H1 (cell line): ENCODE measurements at regions not wholly inside any gene's neighbourhood (a gene's known extent, or its start where the extent isn't known, plus 50 kb on each side); places are given as distances from the start of the nearest gene placed in this dataset.

Experiments
- CTCF ChIA-PET: fragments of 300-600 bp; sonication (Branson Sonifier 250); formaldehyde crosslinking; loops from one replicate; lab custom pipeline; 2021; ENCODE audit not compliant: partially characterized antibody; lab: Charles Lee
- POLR2A ChIA-PET: fragments of 300-600 bp; sonication (Branson Sonifier 250); formaldehyde crosslinking; loops from one replicate; lab custom pipeline; 2021; ENCODE audit warnings: inconsistent platforms; ENCODE audit not compliant: partially characterized antibody; lab: Charles Lee
- DNase-seq, 2 experiments: peaks; one replicate each; pipeline versions ENCODE4 v3.0.0 to v3.0.0-alpha.2; 2010 to 2022; ENCODE audit warnings: low spot score in 2 of 2, low read depth in 1 of 2, mixed read lengths in 1 of 2
- FAIRE-seq: peaks from 2 replicates; lab custom pipeline; 2011; peaks lifted over from hg19 to GRCh38; lab: Jason Lieb, UNC
- H2AFZ ChIP-seq: 2 replicates; pipeline ENCODE4 v1.8.1; 2012; ENCODE audit warnings: low read length, inconsistent platforms
- H2AK5ac ChIP-seq: 2 replicates; pipeline ENCODE4 v1.6.1; 2013; ENCODE audit warnings: low read depth, low read length
- H2BK120ac ChIP-seq: replicated peaks from 2 replicates; pipeline ENCODE3; 2013; ENCODE audit warnings: low read depth, low read length, inconsistent platforms
- H2BK12ac ChIP-seq: 2 replicates; pipeline ENCODE4 v1.6.1; 2013; ENCODE audit warnings: low read depth, low read length
- H2BK15ac ChIP-seq: 2 replicates; pipeline ENCODE4 v1.6.1; 2013; ENCODE audit warnings: low read length
- H2BK20ac ChIP-seq: 2 replicates; pipeline ENCODE4 v1.6.1; 2013; ENCODE audit warnings: low read length
- H2BK5ac ChIP-seq: 2 replicates; pipeline ENCODE4 v1.6.1; 2013; ENCODE audit warnings: low read depth, low read length
- H3K14ac ChIP-seq: 2 replicates; pipeline ENCODE4 v1.6.1; 2013; ENCODE audit warnings: inconsistent platforms; ENCODE audit not compliant: insufficient read length
- H3K18ac ChIP-seq: 2 replicates; pipeline ENCODE4 v1.6.1; 2013; ENCODE audit warnings: low read length; ENCODE audit errors: extremely low read depth
- H3K23ac ChIP-seq: 2 replicates; pipeline ENCODE4 v1.6.1; 2013; ENCODE audit warnings: inconsistent platforms; ENCODE audit not compliant: insufficient read length
- H3K23me2 ChIP-seq: 2 replicates; pipeline ENCODE4 v1.6.1; 2013; ENCODE audit warnings: low read depth, low read length
- H3K27ac ChIP-seq: 2 replicates; pipeline ENCODE4 v1.6.1; 2011; ENCODE audit warnings: low read depth, low read length, inconsistent platforms
- H3K27me3 ChIP-seq, 4 experiments: replicated peaks in 1 of 4; 1 replicate in 1 of 4; 2 replicates in 3 of 4; pipeline versions ENCODE4 v1.6.1 to v1.8.1; 2011 to 2013; ENCODE audit warnings: low read length in 3 of 4, mild to moderate bottlenecking in 3 of 4, inconsistent platforms in 2 of 4, mixed read lengths in 2 of 4, moderate library complexity in 1 of 4; ENCODE audit not compliant: control insufficient read depth in 3 of 4, insufficient read depth in 3 of 4; ENCODE audit errors: extremely low read depth in 1 of 4
- H3K36me3 ChIP-seq, 4 experiments: 2 replicates each; pipeline versions ENCODE4 v1.6.1 to v1.8.1; 2011 to 2013; ENCODE audit warnings: mild to moderate bottlenecking in 4 of 4, low read length in 3 of 4, moderate library complexity in 2 of 4, control low read depth in 1 of 4, inconsistent platforms in 1 of 4; ENCODE audit not compliant: insufficient read depth in 4 of 4, control insufficient read depth in 2 of 4
- H3K4ac ChIP-seq: replicated peaks from 2 replicates; pipeline ENCODE3; 2013; ENCODE audit warnings: low read length, low read depth, mixed read lengths, inconsistent platforms; ENCODE audit not compliant: insufficient read length
- H3K4me1 ChIP-seq, 4 experiments: replicated peaks in 1 of 4; 1 replicate in 1 of 4; 2 replicates in 3 of 4; pipeline versions ENCODE4 v1.6.1 to v1.8.1; 2011 to 2013; ENCODE audit warnings: low read length in 3 of 4, inconsistent platforms in 2 of 4, mixed read lengths in 1 of 4; ENCODE audit not compliant: insufficient read depth in 4 of 4, control insufficient read depth in 3 of 4
- H3K4me2 ChIP-seq, 2 experiments: 2 replicates each; pipeline versions ENCODE4 v1.6.1 to v1.8.1; 2011 to 2013; ENCODE audit warnings: low read depth in 2 of 2, low read length in 2 of 2, control low read depth in 1 of 2, inconsistent platforms in 1 of 2, mild to moderate bottlenecking in 1 of 2; ENCODE audit not compliant: insufficient read depth in 1 of 2
- H3K4me3 ChIP-seq, 4 experiments: fragments of 200-600, 300-600 bp in 1 of 4; sonication (generic), shearing (Covaris generic), sonication (Bioruptor Twin) in 1 of 4; 2 replicates each; pipeline versions ENCODE4 v1.5.1 to v1.8.1; 2011 to 2016; ENCODE audit warnings: low read length in 4 of 4, low read depth in 3 of 4, control low read depth in 2 of 4, inconsistent platforms in 2 of 4, mild to moderate bottlenecking in 2 of 4, mixed read lengths in 1 of 4, moderate library complexity in 1 of 4; ENCODE audit not compliant: insufficient read depth in 2 of 4; ENCODE audit errors: extremely low read depth in 1 of 4
- H3K56ac ChIP-seq: replicated peaks from 2 replicates; pipeline ENCODE3; 2013; ENCODE audit warnings: low read depth, mild to moderate bottlenecking, mixed read lengths, low read length, inconsistent platforms; ENCODE audit not compliant: insufficient read length
- H3K79me1 ChIP-seq: 2 replicates; pipeline ENCODE4 v1.6.1; 2013; ENCODE audit warnings: low read depth, low read length, control low read depth
- H3K79me2 ChIP-seq, 2 experiments: 2 replicates each; pipeline versions ENCODE4 v1.6.1 to v1.8.1; 2012 to 2013; ENCODE audit warnings: low read length in 2 of 2, mild to moderate bottlenecking in 2 of 2, inconsistent platforms in 1 of 2; ENCODE audit not compliant: insufficient read depth in 2 of 2, control insufficient read depth in 1 of 2
- H3K9ac ChIP-seq, 4 experiments: replicated peaks in 1 of 4; 1 replicate in 1 of 4; 2 replicates in 3 of 4; pipeline versions ENCODE4 v1.6.1 to v1.8.1; 2011 to 2013; ENCODE audit warnings: low read depth in 3 of 4, low read length in 3 of 4, control low read depth in 2 of 4, mild to moderate bottlenecking in 2 of 4, moderate library complexity in 2 of 4, inconsistent platforms in 1 of 4; ENCODE audit errors: extremely low read depth in 1 of 4
- H3K9me3 ChIP-seq, 2 experiments: 2 replicates each; pipeline versions ENCODE4 v1.6.1 to v1.8.1; 2012 to 2013; ENCODE audit warnings: mild to moderate bottlenecking in 2 of 2, moderate library complexity in 2 of 2, control low read depth in 1 of 2, inconsistent platforms in 1 of 2, low read depth in 1 of 2, low read length in 1 of 2, mixed read lengths in 1 of 2; ENCODE audit not compliant: insufficient read depth in 2 of 2
- H4K20me1 ChIP-seq, 2 experiments: replicated peaks in 1 of 2; 2 replicates each; pipeline versions ENCODE3 to v1.8.1; 2011 to 2013; ENCODE audit warnings: inconsistent platforms in 2 of 2, low read length in 2 of 2, mild to moderate bottlenecking in 1 of 2; ENCODE audit not compliant: insufficient read depth in 2 of 2, control insufficient read depth in 1 of 2
- H4K5ac ChIP-seq: 2 replicates; pipeline ENCODE4 v1.6.1; 2013; ENCODE audit warnings: low read length, low read depth, mixed read lengths, inconsistent platforms; ENCODE audit not compliant: insufficient read length
- H4K8ac ChIP-seq: 2 replicates; pipeline ENCODE4 v1.8.0; 2013; ENCODE audit warnings: mild to moderate bottlenecking, moderate library complexity, low read length, inconsistent platforms; ENCODE audit not compliant: insufficient read depth; ENCODE audit errors: extremely low read depth
- H4K91ac ChIP-seq: replicated peaks from 2 replicates; pipeline ENCODE3; 2013; ENCODE audit warnings: low read length, mixed read lengths, inconsistent platforms; ENCODE audit not compliant: insufficient read length
- ASH2L ChIP-seq: fragments of 200-600, 300-600 bp; sonication (generic); IDR thresholded peaks from one replicate; pipeline ENCODE4 v1.7.1; 2017; ENCODE audit warnings: low read length
- ATF2 ChIP-seq: IDR thresholded peaks from 2 replicates; pipeline ENCODE4 v1.6.1; 2012; ENCODE audit warnings: low read length, inconsistent platforms
- CBX8 ChIP-seq: fragments of 300-800, 300-1000 bp; sonication (generic); IDR thresholded peaks from 2 replicates; pipeline ENCODE4 v1.7.1; 2016; ENCODE audit warnings: low read depth, low read length, borderline replicate concordance
- CTCF ChIP-seq, 3 experiments: IDR thresholded peaks; 1 replicate in 2 of 3; 2 replicates in 1 of 3; pipeline versions ENCODE4 v1.5.1 to v1.6.1; 2011; ENCODE audit warnings: low read length in 3 of 3, mild to moderate bottlenecking in 3 of 3, inconsistent platforms in 2 of 3, low read depth in 1 of 3, moderate library complexity in 1 of 3; ENCODE audit not compliant: insufficient read depth in 1 of 3; ENCODE audit errors: control extremely low read depth in 1 of 3
- EP300 ChIP-seq, 2 experiments: IDR thresholded peaks; 1 replicate in 1 of 2; 2 replicates in 1 of 2; pipeline ENCODE4 v1.6.1; 2011 to 2012; ENCODE audit warnings: low read depth in 2 of 2, low read length in 2 of 2, mild to moderate bottlenecking in 2 of 2, borderline replicate concordance in 1 of 2, inconsistent platforms in 1 of 2, moderate library complexity in 1 of 2
- JUN ChIP-seq: IDR thresholded peaks from 2 replicates; pipeline ENCODE4 v1.6.1; 2011; ENCODE audit warnings: low read depth, mild to moderate bottlenecking, improper control_type of control experiment, low read length
- KDM4A ChIP-seq: IDR thresholded peaks from one replicate; pipeline ENCODE4 v1.7.1; 2012; ENCODE audit warnings: low read depth, mild to moderate bottlenecking, moderate library complexity, low read length, inconsistent platforms; ENCODE audit not compliant: severe bottlenecking
- SIX5 ChIP-seq: IDR thresholded peaks from 2 replicates; pipeline ENCODE4 v1.6.1; 2011; ENCODE audit warnings: mild to moderate bottlenecking, low read depth, low read length
- SP2 ChIP-seq: IDR thresholded peaks from 2 replicates; pipeline ENCODE4 v1.6.1; 2012; ENCODE audit warnings: mild to moderate bottlenecking, low read length, inconsistent platforms
- TEAD4 ChIP-seq: IDR thresholded peaks from 2 replicates; pipeline ENCODE4 v1.6.1; 2012; ENCODE audit warnings: low read depth, low read length, inconsistent platforms, mixed read lengths
- ZNF274 ChIP-seq: IDR thresholded peaks from 2 replicates; pipeline ENCODE4 v1.7.0; 2012; ENCODE audit warnings: low read length, borderline replicate concordance; ENCODE audit errors: extremely low read depth
- WGBS, 2 experiments: shearing (Covaris generic) in 1 of 2; methylation state at CpG; one replicate each; pipeline versions ENCODE4 v1.1.6 to v1.1.7; 2013 to 2015; ENCODE audit warnings: low lambda C conversion rate in 2 of 2, mixed read lengths in 2 of 2, inconsistent platforms in 1 of 2, low coverage in 1 of 2, missing lambda C conversion rate in 1 of 2; ENCODE audit not compliant: insufficient replicate concordance in 2 of 2, insufficient coverage in 1 of 2, insufficient read length in 1 of 2; ENCODE audit errors: extremely low coverage in 1 of 2, missing lambda C conversion rate in 1 of 2; 5-methylcytosine and 5-hydroxymethylcytosine counted together

GRCh38 chr7:32215697-32216096 is 145.5 kb upstream of the PDE1C start:
- no peak overlapping the region for H2AFZ ChIP-seq
- no peak overlapping the region for H2AK5ac ChIP-seq
- ChIA-PET POLR2A (no interaction called here), CTCF (interaction anchor here (0.9 to 1.5 kb wide), 4 partner anchors 8 to 264 kb away, joined by 3 to 4 read pairs (median 3); no protein-coding TSS in a partner anchor)
- no peak overlapping the region for H4K8ac ChIP-seq
- H3K27me3 ChIP-seq = no peaks in the 10 kb centered on the region
- no peak overlapping the region for H3K18ac ChIP-seq
- no peak overlapping the region for H4K5ac ChIP-seq
- 92% methylated on average over 1 of the region's 1 CpG; no CpG with 5 or more reads in 1 of the 2 experiments for WGBS, 2 experiments
- H2BK12ac ChIP-seq = no peak overlapping the region
- no peak overlapping the region for H2BK20ac ChIP-seq
- no peak for FAIRE-seq
- H3K4me3 ChIP-seq = no peak overlapping the region
- H3K23ac ChIP-seq = no peak overlapping the region
- no peaks in the 10 kb centered on the region for H3K4me1 ChIP-seq
- H3K9ac ChIP-seq = no peak overlapping the region
- H3K27ac ChIP-seq = no peak overlapping the region
- H3K4me2 ChIP-seq = no peak overlapping the region
- H3K79me2 ChIP-seq = no peaks in the 10 kb centered on the region
- H3K14ac ChIP-seq = no peak overlapping the region
- H2BK120ac ChIP-seq = no peak overlapping the region
- no peak overlapping the region for H4K91ac ChIP-seq
- no peaks in the 10 kb centered on the region for H3K79me1 ChIP-seq
- no peaks in the 10 kb centered on the region for H3K36me3 ChIP-seq
- H3K56ac ChIP-seq = no peak overlapping the region
- no peaks in the 10 kb centered on the region for H4K20me1 ChIP-seq
- no peak overlapping the region for H3K4ac ChIP-seq
- H2BK15ac ChIP-seq = no peak overlapping the region
- no peak overlapping the region for H2BK5ac ChIP-seq
- no peaks in the 10 kb centered on the region for H3K23me2 ChIP-seq
- H3K9me3 ChIP-seq = no peaks in the 10 kb centered on the region
- no peak for DNase-seq
- TF ChIP-seq ASH2L = no peak
- TF ChIP-seq SIX5 = no peak
- no peak for TF ChIP-seq CBX8
- TF ChIP-seq EP300 (IDR thresholded peaks at IDR 0.05; ENCODE audit: borderline replicate concordance in 1 of 2, low read depth in 2 of 2, low read length in 2 of 2) = no peak
- TF ChIP-seq KDM4A = no peak
- TF ChIP-seq JUN = no peak
- TF ChIP-seq CTCF (IDR thresholded peaks at IDR 0.05; ENCODE audit: control extremely low read depth in 1 of 3, insufficient read depth in 1 of 3, low read depth in 1 of 3, low read length in 3 of 3) = no peak
- no peak for TF ChIP-seq SP2
- TF ChIP-seq ATF2 = no peak
- no peak for TF ChIP-seq ZNF274
- no peak for TF ChIP-seq TEAD4
